H1 (cell line): ENCODE measurements at regions not wholly inside any gene's neighbourhood (a gene's known extent, or its start where the extent isn't known, plus 50 kb on each side); places are given as distances from the start of the nearest gene placed in this dataset.

ENCODE experiments used
- CTCF ChIP-seq, 3 experiments: IDR thresholded peaks; 1 replicate in 2 of 3; 2 replicates in 1 of 3; pipeline versions ENCODE4 v1.5.1 to v1.6.1; 2011; ENCODE audit warnings: low read length in 3 of 3, mild to moderate bottlenecking in 3 of 3, inconsistent platforms in 2 of 3, low read depth in 1 of 3, moderate library complexity in 1 of 3; ENCODE audit not compliant: insufficient read depth in 1 of 3; ENCODE audit errors: control extremely low read depth in 1 of 3
- EZH2 ChIP-seq: fragments of 200-600 bp; sonication (generic); IDR thresholded peaks from 2 replicates; pipeline ENCODE4 v1.7.1; 2012; ENCODE audit warnings: low read depth, mild to moderate bottlenecking, moderate library complexity, low read length, inconsistent platforms; ENCODE audit not compliant: severe bottlenecking
- POLR2A ChIP-seq, 2 experiments: IDR thresholded peaks; 1 replicate in 1 of 2; 2 replicates in 1 of 2; pipeline ENCODE4 v1.6.1; 2011; ENCODE audit warnings: low read depth in 2 of 2, low read length in 2 of 2, mild to moderate bottlenecking in 2 of 2; ENCODE audit errors: control extremely low read depth in 1 of 2
- POLR2AphosphoS5 ChIP-seq: IDR thresholded peaks from 2 replicates; pipeline ENCODE4 v1.6.1; 2011; ENCODE audit warnings: low read depth, low read length
- RNF2 ChIP-seq: fragments of 200-900, 300-1000 bp; sonication (generic); IDR thresholded peaks from 2 replicates; pipeline ENCODE4 v1.7.1; 2016; ENCODE audit warnings: borderline replicate concordance, low read depth, mild to moderate bottlenecking, antibody characterized with exemption, low read length; ENCODE audit not compliant: poor library complexity, severe bottlenecking; ENCODE audit errors: missing control alignments
- YY1 ChIP-seq: IDR thresholded peaks from 2 replicates; pipeline ENCODE4 v1.6.1; 2011; ENCODE audit warnings: low read depth, mild to moderate bottlenecking, low read length
- TF ChIP-seq, protein P1 (sequence below): IDR thresholded peaks from 2 replicates; pipeline ENCODE4 v1.6.1; 2012; ENCODE audit warnings: inconsistent platforms

GRCh38 chr9:82105729-82106128, 117.2 kb downstream of the SPATA31D1 start:
- TF ChIP-seq YY1 (no peak), CTCF (IDR thresholded peaks at IDR 0.05; ENCODE audit: control extremely low read depth in 1 of 3, insufficient read depth in 1 of 3, low read depth in 1 of 3, low read length in 3 of 3) (peak in 1 of 3 experiments; percentile 17; a peak in 2 of 4 replicates), POLR2A (IDR thresholded peaks at IDR 0.05; ENCODE audit: control extremely low read depth in 1 of 2, low read depth in 2 of 2, low read length in 2 of 2) (no peak), RNF2 (no peak), EZH2 (no peak), POLR2AphosphoS5 (no peak)
- TF ChIP-seq, protein P1, sequence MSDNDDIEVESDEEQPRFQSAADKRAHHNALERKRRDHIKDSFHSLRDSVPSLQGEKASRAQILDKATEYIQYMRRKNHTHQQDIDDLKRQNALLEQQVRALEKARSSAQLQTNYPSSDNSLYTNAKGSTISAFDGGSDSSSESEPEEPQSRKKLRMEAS: no peak
